Testis (tissue), 2 donors: ENCODE measurements at regions not wholly inside any gene's neighbourhood (a gene's known extent, or its start where the extent isn't known, plus 50 kb on each side); places are given as distances from the start of the nearest gene placed in this dataset.

ENCODE experiments used
- DNase-seq: peaks from one replicate; pipeline ENCODE4 v3.0.0-alpha.2; 2019
- H3K27ac ChIP-seq, 2 donors: fragments of 200-600 bp; sonication (generic); one replicate each; pipeline ENCODE4 v1.5.1; 2019
- H3K27me3 ChIP-seq: fragments of 200-600 bp; sonication (generic); one replicate; pipeline ENCODE4 v1.5.1; 2019
- H3K36me3 ChIP-seq: fragments of 200-600 bp; sonication (generic); one replicate; pipeline ENCODE4 v1.5.1; 2017; ENCODE audit warnings: low read depth; ENCODE audit errors: missing control alignments
- H3K4me1 ChIP-seq: fragments of 200-600 bp; sonication (generic); one replicate; pipeline ENCODE4 v1.5.1; 2019
- H3K4me3 ChIP-seq, 2 donors: fragments of 200-600 bp; sonication (generic); one replicate each; pipeline ENCODE4 v1.5.1; 2017 to 2019
- H3K9me3 ChIP-seq: fragments of 200-600 bp; sonication (generic); one replicate; pipeline ENCODE4 v1.5.1; 2017
- POLR2A ChIP-seq: fragments of 450-650 bp; IDR thresholded peaks from one replicate; pipeline ENCODE4 v1.6.1; 2017; ENCODE audit warnings: antibody characterized with exemption, mild to moderate bottlenecking, moderate library complexity
- WGBS, 2 donors: methylation state at CpG; one replicate each; pipeline ENCODE4 v1.1.5; 2018; 5-methylcytosine and 5-hydroxymethylcytosine counted together
- intact Hi-C: fragments of 100-400 bp; cut with DNase I; formaldehyde crosslinking; loops from one replicate; pipeline ENCODE4 v1.15.1; 2023; ENCODE audit warnings: low total_unique reads
- TF ChIP-seq, protein P1 (sequence below), 3 experiments: fragments of 450-650 bp in 2 of 3; fragments of 200-600 bp in 1 of 3; sonication (generic) in 1 of 3; IDR thresholded peaks; one replicate each; pipeline ENCODE4 v1.5.1; 2016 to 2019; ENCODE audit warnings: antibody characterized with exemption in 3 of 3, mild to moderate bottlenecking in 2 of 3, moderate library complexity in 1 of 3

DNA sequence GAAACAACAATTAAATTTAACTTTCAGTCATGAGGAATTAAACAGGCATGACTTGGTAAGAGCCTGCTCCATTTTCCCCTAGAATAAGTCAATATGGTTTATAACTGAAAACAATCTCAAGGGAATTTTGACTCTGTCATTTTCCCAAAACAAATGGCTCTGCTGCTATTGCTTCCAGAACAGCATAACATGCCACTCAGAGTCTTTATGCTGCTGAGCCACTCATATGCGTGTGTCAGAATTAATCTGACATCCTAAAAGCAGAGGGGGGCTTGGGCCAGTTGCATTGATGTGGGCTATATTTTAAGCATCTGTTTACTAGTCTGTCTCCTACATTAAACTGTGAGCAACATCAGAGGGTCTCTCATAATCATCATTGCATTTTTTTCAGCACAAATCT is 111.1 kb upstream of the ABI3BP start:
- no peak for DNase-seq
- Histone ChIP-seq H3K9me3 (no peaks in the 10 kb centered on the region), H3K27ac (no peak overlapping the region), H3K36me3 (no peaks in the 10 kb centered on the region), H3K4me1 (no peaks in the 10 kb centered on the region), H3K4me3 (no peak overlapping the region), H3K27me3 (no peaks in the 10 kb centered on the region)
- 91 to 100% methylated on average over 1 of the region's 1 CpG for WGBS, 2 donors
- TF ChIP-seq, protein P1, sequence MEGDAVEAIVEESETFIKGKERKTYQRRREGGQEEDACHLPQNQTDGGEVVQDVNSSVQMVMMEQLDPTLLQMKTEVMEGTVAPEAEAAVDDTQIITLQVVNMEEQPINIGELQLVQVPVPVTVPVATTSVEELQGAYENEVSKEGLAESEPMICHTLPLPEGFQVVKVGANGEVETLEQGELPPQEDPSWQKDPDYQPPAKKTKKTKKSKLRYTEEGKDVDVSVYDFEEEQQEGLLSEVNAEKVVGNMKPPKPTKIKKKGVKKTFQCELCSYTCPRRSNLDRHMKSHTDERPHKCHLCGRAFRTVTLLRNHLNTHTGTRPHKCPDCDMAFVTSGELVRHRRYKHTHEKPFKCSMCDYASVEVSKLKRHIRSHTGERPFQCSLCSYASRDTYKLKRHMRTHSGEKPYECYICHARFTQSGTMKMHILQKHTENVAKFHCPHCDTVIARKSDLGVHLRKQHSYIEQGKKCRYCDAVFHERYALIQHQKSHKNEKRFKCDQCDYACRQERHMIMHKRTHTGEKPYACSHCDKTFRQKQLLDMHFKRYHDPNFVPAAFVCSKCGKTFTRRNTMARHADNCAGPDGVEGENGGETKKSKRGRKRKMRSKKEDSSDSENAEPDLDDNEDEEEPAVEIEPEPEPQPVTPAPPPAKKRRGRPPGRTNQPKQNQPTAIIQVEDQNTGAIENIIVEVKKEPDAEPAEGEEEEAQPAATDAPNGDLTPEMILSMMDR (IDR thresholded peaks at IDR 0.05) = no peak
- no peak for TF ChIP-seq POLR2A
- intact Hi-C loops = no loop called here

DNA sequence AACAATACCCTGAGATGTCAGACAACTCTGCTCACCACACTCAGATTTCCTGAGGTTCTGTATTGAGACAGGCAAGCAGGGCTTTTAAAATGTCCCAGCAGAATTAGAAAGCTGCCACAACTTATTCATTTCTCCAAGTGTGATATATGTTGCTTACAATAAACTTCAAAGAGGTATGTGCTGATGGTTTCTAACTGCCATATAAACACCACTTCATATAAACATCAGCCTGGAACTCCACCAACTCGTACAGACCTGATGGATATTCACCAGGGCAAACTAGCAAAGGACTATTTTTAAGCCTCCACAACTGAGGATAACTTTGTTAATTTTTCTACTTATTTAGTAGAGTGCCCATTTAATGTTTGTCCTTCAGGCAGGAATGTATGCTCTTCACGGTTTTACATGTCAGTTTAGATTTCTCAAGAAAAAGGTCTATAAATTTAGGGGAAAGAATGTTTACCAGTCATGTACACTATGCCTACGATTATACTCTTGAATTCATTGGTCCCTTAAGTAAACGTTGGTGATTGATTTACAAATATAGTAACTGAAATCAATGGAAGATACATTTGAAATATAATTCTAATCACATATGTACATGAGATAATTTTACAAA is 109.6 kb upstream of the ABI3BP start:
- no peaks in the 10 kb centered on the region for H3K9me3 ChIP-seq
- no peak overlapping the region for H3K27ac ChIP-seq
- no peaks in the 10 kb centered on the region for H3K27me3 ChIP-seq
- no peaks in the 10 kb centered on the region for H3K4me1 ChIP-seq
- TF ChIP-seq, protein P1 (IDR thresholded peaks at IDR 0.05) = no peak
- TF ChIP-seq POLR2A = no peak
- no peak for DNase-seq
- 42 to 51% methylated on average over 4 of the region's 4 CpGs for WGBS, 2 donors
- H3K4me3 ChIP-seq = no peak overlapping the region
- no peaks in the 10 kb centered on the region for H3K36me3 ChIP-seq
- intact Hi-C loops = no loop called here

DNA sequence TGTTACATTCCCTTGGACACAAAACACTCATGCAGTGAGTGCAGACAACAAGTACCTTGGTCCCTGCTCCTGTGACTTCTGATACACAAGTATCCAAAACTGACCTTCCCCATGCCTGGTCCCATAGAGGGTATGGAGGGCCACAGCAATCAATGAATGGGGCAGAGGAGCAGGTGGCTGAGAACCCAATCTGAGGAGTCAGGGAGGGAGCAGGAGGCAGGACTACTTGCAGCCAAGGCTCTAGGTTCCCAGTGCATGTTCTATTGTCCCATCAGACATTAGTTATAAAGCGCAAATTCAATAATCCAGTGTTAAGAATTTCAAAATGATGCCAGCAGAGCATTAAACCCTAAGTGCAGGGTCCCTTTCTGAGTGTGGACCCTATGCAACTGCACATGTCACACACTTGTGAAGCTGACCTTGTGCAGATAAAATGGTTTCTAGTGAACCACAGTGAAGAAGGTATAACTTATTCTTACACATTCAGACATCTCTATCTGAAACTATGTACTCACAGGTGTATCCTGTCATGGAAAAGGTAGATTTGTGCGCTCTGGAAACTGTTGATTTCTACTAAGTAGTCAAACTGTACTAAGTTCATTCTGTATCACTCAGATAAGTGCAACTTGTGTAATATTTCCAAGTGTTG is 107.3 kb upstream of the ABI3BP start:
- no peaks in the 10 kb centered on the region for H3K4me1 ChIP-seq
- no peaks in the 10 kb centered on the region for H3K9me3 ChIP-seq
- DNase-seq = no peak
- no peaks in the 10 kb centered on the region for H3K36me3 ChIP-seq
- no peak overlapping the region for H3K4me3 ChIP-seq
- intact Hi-C loops = no loop called here
- no peak overlapping the region for H3K27ac ChIP-seq
- TF ChIP-seq POLR2A = no peak
- TF ChIP-seq, protein P1 (IDR thresholded peaks at IDR 0.05) = no peak
- H3K27me3 ChIP-seq = no peaks in the 10 kb centered on the region
- 73 to 96% methylated on average over 2 of the region's 2 CpGs for WGBS, 2 donors

DNA sequence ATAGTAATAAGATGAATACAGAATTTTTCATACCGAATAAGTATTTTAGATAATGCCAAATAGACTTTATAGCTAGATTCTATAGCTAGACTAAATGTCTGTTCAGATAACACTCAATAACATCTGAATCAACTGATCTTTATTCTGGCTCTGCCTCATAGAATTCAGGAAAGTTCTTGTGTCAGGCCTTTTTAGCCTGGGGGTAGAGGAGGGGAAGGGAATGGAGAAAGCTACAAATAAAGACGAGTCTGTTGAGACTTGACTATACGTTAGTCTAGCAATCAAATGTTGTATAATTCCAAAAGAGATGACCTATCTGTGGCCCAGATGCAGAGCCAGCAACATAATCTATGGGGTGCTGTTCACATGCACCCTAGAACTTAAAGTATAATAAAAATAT is 106.6 kb upstream of the ABI3BP start:
- no peak for TF ChIP-seq POLR2A
- TF ChIP-seq, protein P1 (IDR thresholded peaks at IDR 0.05) = no peak
- Histone ChIP-seq H3K4me3 (no peak overlapping the region), H3K36me3 (no peaks in the 10 kb centered on the region), H3K4me1 (no peaks in the 10 kb centered on the region), H3K27me3 (no peaks in the 10 kb centered on the region), H3K27ac (no peak overlapping the region), H3K9me3 (no peaks in the 10 kb centered on the region)
- no peak for DNase-seq
- intact Hi-C loops = no loop called here
- 86 to 92% methylated on average over 3 of the region's 3 CpGs for WGBS, 2 donors

DNA sequence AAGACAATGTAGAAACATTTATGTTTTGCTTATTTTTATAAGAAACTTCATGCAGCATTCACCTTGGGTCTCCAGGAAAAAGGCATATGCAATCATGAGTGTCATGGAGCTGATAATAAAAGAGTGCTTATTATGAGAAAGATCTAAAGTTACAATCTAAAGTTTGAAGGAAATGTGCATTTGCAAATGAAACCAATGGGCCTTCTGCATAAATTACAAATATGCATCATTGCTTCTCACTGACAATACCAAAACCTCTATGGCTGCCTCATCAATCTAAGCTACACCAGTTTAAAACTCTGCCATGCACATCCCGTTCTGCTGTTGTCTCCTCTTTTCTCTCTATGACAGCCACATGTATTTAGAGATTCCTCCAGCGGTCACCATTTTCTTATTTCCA is 103.2 kb upstream of the ABI3BP start:
- Histone ChIP-seq H3K4me3 (no peak overlapping the region), H3K9me3 (no peaks in the 10 kb centered on the region), H3K36me3 (no peaks in the 10 kb centered on the region), H3K4me1 (no peaks in the 10 kb centered on the region), H3K27ac (no peak overlapping the region), H3K27me3 (no peaks in the 10 kb centered on the region)
- no peak for TF ChIP-seq POLR2A
- TF ChIP-seq, protein P1 (IDR thresholded peaks at IDR 0.05) = no peak
- 88 to 96% methylated on average over 2 of the region's 2 CpGs for WGBS, 2 donors
- intact Hi-C loops = no loop called here
- no peak for DNase-seq
